ENCODE measurements at regions not wholly inside any gene's neighbourhood (a gene's known extent, or its start where the extent isn't known, plus 50 kb on each side); places are given as distances from the start of the nearest gene placed in this dataset.

DNA sequence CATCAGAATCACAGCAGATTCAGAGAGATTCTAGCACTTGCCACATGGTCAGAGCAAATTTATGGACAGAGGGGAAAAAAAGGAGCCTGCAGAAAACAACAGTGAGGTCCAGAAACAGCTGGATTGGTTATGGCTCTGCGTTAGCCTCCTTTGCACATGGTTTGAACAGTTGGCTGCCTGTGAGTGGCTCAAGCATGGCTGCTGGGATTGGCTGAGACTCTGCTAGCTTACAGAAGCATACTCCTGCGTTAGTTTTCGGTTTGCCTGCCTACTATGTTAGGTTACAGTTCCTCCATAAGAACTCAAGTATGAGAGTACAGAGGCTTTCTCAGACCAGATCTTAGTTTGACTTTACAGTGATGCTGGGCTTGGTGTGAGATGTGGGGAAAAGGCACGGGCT lies 80.7 kb upstream of the WDR11 start:
- Histone ChIP-seq H2AFZ (ENCODE audit: control insufficient read depth, low read length) (no peak overlapping the region), H3K9me1 (ENCODE audit: control insufficient read depth, extremely low read depth, insufficient read depth, low read length) (no peaks in the 10 kb centered on the region), H3K4me1 (ENCODE audit: control insufficient read depth, extremely low read depth, insufficient read depth, low read length) (no peaks in the 10 kb centered on the region), H3K27me3 (ENCODE audit: control insufficient read depth, extremely low read depth, insufficient read depth, low read length) (no peaks in the 10 kb centered on the region), H3K27ac (ENCODE audit: control insufficient read depth, insufficient read depth, low read length) (no peak overlapping the region), H3K4me2 (ENCODE audit: control insufficient read depth, extremely low read depth, insufficient read depth, low read depth, low read length) (no peak overlapping the region), H3K9me3 (ENCODE audit: control insufficient read depth, low read depth, low read length) (no peaks in the 10 kb centered on the region), H3K4me3 (ENCODE audit: control insufficient read depth in 2 of 3, extremely low read depth in 1 of 3, insufficient read depth in 2 of 3, low read depth in 1 of 3, low read length in 3 of 3) (no peak overlapping the region), H4K20me1 (ENCODE audit: control insufficient read depth, extremely low read depth, insufficient read depth, low read length) (no peaks in the 10 kb centered on the region), H3K9ac (ENCODE audit: control insufficient read depth, extremely low read depth, insufficient read depth, low read length) (no peak overlapping the region), H3K36me3 (ENCODE audit: control insufficient read depth in 2 of 2, extremely low read depth in 1 of 2, insufficient read depth in 2 of 2, low read length in 2 of 2) (no peaks in the 10 kb centered on the region), H3K79me2 (ENCODE audit: control insufficient read depth, insufficient read depth, low read length) (no peaks in the 10 kb centered on the region)
- no peak for FAIRE-seq
- DNase-seq (ENCODE audit: low read depth, low spot score) = no peak
- TF ChIP-seq EZH2 (IDR thresholded peaks at IDR 0.05; ENCODE audit: low read length) = no peak
- TF ChIP-seq, protein P1, sequence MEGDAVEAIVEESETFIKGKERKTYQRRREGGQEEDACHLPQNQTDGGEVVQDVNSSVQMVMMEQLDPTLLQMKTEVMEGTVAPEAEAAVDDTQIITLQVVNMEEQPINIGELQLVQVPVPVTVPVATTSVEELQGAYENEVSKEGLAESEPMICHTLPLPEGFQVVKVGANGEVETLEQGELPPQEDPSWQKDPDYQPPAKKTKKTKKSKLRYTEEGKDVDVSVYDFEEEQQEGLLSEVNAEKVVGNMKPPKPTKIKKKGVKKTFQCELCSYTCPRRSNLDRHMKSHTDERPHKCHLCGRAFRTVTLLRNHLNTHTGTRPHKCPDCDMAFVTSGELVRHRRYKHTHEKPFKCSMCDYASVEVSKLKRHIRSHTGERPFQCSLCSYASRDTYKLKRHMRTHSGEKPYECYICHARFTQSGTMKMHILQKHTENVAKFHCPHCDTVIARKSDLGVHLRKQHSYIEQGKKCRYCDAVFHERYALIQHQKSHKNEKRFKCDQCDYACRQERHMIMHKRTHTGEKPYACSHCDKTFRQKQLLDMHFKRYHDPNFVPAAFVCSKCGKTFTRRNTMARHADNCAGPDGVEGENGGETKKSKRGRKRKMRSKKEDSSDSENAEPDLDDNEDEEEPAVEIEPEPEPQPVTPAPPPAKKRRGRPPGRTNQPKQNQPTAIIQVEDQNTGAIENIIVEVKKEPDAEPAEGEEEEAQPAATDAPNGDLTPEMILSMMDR (optimal IDR thresholded peaks at IDR 0.05 in 1 of 3, IDR thresholded peaks at IDR 0.05 in 1 of 3, conservative IDR thresholded peaks at IDR 0.05 in 1 of 3; ENCODE audit: extremely low read depth in 1 of 3, insufficient read depth in 2 of 3, low read length in 3 of 3) = no peak
- dilution Hi-C loops (cut with MboI; ENCODE audit: extremely low pct_ligation_motif_present, low sequenced_read_pairs) = no loop called here

DNA sequence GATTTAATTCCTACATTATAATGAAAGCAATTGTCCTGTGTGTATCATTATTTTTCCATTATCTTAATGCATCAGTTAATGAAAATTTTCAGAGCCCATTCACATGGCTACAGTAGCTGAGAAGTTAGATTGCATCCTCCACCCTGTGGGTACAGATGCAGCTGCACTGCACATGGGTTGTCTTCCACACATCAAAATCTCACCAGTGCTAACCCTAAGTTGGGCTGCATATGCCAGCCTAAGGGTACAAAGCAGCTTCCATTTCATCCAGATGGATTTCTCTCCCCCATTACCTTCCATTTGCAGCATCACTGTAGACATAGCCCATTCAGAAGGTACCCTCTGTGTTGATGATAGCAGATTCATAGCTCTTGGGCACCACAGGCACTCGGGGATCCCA lies 74.7 kb upstream of the WDR11 start:
- H3K9me3 ChIP-seq (ENCODE audit: control insufficient read depth, low read depth, low read length) = no peaks in the 10 kb centered on the region
- H2AFZ ChIP-seq (ENCODE audit: control insufficient read depth, low read length) = no peak overlapping the region
- no peak overlapping the region for H3K4me3 ChIP-seq (ENCODE audit: control insufficient read depth in 2 of 3, extremely low read depth in 1 of 3, insufficient read depth in 2 of 3, low read depth in 1 of 3, low read length in 3 of 3)
- H4K20me1 ChIP-seq (ENCODE audit: control insufficient read depth, extremely low read depth, insufficient read depth, low read length) = no peaks in the 10 kb centered on the region
- H3K9me1 ChIP-seq (ENCODE audit: control insufficient read depth, extremely low read depth, insufficient read depth, low read length) = no peaks in the 10 kb centered on the region
- H3K27me3 ChIP-seq (ENCODE audit: control insufficient read depth, extremely low read depth, insufficient read depth, low read length) = peaks cover 4% of the 10 kb centered on the region
- no peaks in the 10 kb centered on the region for H3K79me2 ChIP-seq (ENCODE audit: control insufficient read depth, insufficient read depth, low read length)
- no peaks in the 10 kb centered on the region for H3K4me1 ChIP-seq (ENCODE audit: control insufficient read depth, extremely low read depth, insufficient read depth, low read length)
- H3K4me2 ChIP-seq (ENCODE audit: control insufficient read depth, extremely low read depth, insufficient read depth, low read depth, low read length) = no peak overlapping the region
- dilution Hi-C loops (cut with MboI; ENCODE audit: extremely low pct_ligation_motif_present, low sequenced_read_pairs) = no loop called here
- DNase-seq (ENCODE audit: low read depth, low spot score) (no peak), FAIRE-seq (no peak)
- no peak for TF ChIP-seq EZH2 (IDR thresholded peaks at IDR 0.05; ENCODE audit: low read length)
- TF ChIP-seq, protein P1 (optimal IDR thresholded peaks at IDR 0.05 in 1 of 3, IDR thresholded peaks at IDR 0.05 in 1 of 3, conservative IDR thresholded peaks at IDR 0.05 in 1 of 3; ENCODE audit: extremely low read depth in 1 of 3, insufficient read depth in 2 of 3, low read length in 3 of 3) = no peak
- no peaks in the 10 kb centered on the region for H3K36me3 ChIP-seq (ENCODE audit: control insufficient read depth in 2 of 2, extremely low read depth in 1 of 2, insufficient read depth in 2 of 2, low read length in 2 of 2)
- H3K27ac ChIP-seq (ENCODE audit: control insufficient read depth, insufficient read depth, low read length) = no peak overlapping the region
- H3K9ac ChIP-seq (ENCODE audit: control insufficient read depth, extremely low read depth, insufficient read depth, low read length) = no peak overlapping the region
